ENCODE measurements at regions not wholly inside any gene's neighbourhood (a gene's known extent, or its start where the extent isn't known, plus 50 kb on each side); places are given as distances from the start of the nearest gene placed in this dataset.

GRCh38 chr2:35391736-35392442 lies 963.7 kb upstream of the CRIM1 start:
- DNase-seq (ENCODE audit: extremely low read depth, low read depth) = no peak

- DNase-seq (ENCODE audit: extremely low read depth, low read depth) = no peak
Observed at GRCh38 chr2:35378791-35379190, 976.8 kb upstream of the CRIM1 start.

GRCh38 chr2:35374845-35375244 lies 980.7 kb upstream of the CRIM1 start:
- DNase-seq (ENCODE audit: extremely low read depth, low read depth) = no peak

- DNase-seq (ENCODE audit: extremely low read depth, low read depth) = peak; percentile 17
Observed at GRCh38 chr2:35365859-35366258, 989.7 kb upstream of the CRIM1 start.

- DNase-seq (ENCODE audit: extremely low read depth, low read depth) = no peak
Observed at GRCh38 chr2:35356332-35356731, 999.2 kb upstream of the CRIM1 start.

- DNase-seq (ENCODE audit: extremely low read depth, low read depth) = no peak
Observed at GRCh38 chr2:35355056-35355455, 1000.5 kb upstream of the CRIM1 start.

- DNase-seq (ENCODE audit: extremely low read depth, low read depth) = no peak
Observed at GRCh38 chr2:35347561-35347960, 1008.0 kb upstream of the CRIM1 start.

- peak; percentile 7 for DNase-seq (ENCODE audit: extremely low read depth, low read depth)
Observed at GRCh38 chr2:35343135-35343534, 1012.4 kb upstream of the CRIM1 start.

- no peak for DNase-seq (ENCODE audit: extremely low read depth, low read depth)
Observed at GRCh38 chr2:35339211-35339610, 1016.4 kb upstream of the CRIM1 start.

GRCh38 chr2:35337922-35338321 lies 1017.7 kb upstream of the CRIM1 start:
- DNase-seq (ENCODE audit: extremely low read depth, low read depth) = no peak

GRCh38 chr2:35314049-35314448 lies 1041.5 kb upstream of the CRIM1 start:
- DNase-seq (ENCODE audit: extremely low read depth, low read depth) = no peak

- no peak for DNase-seq (ENCODE audit: extremely low read depth, low read depth)
Observed at GRCh38 chr2:35301369-35301768, 1054.2 kb upstream of the CRIM1 start.

- peak; percentile 23 for DNase-seq (ENCODE audit: extremely low read depth, low read depth)
Observed at GRCh38 chr2:35298493-35298892, 1057.1 kb upstream of the CRIM1 start.

- no peak for DNase-seq (ENCODE audit: extremely low read depth, low read depth)
Observed at GRCh38 chr2:35297403-35297802, 1058.2 kb upstream of the CRIM1 start.

GRCh38 chr2:35294636-35295263 lies 1060.8 kb upstream of the CRIM1 start:
- DNase-seq (ENCODE audit: extremely low read depth, low read depth) = no peak

- DNase-seq (ENCODE audit: extremely low read depth, low read depth) = no peak
Observed at GRCh38 chr2:35293261-35293660, 1062.3 kb upstream of the CRIM1 start.

- no peak for DNase-seq (ENCODE audit: extremely low read depth, low read depth)
Observed at GRCh38 chr2:35292199-35292598, 1063.4 kb upstream of the CRIM1 start.

GRCh38 chr2:35281702-35282101 lies 1073.9 kb upstream of the CRIM1 start:
- DNase-seq (ENCODE audit: extremely low read depth, low read depth) = no peak

GRCh38 chr2:35255826-35256225 lies 1099.8 kb upstream of the CRIM1 start:
- no peak for DNase-seq (ENCODE audit: extremely low read depth, low read depth)

GRCh38 chr2:35251156-35251555 lies 1104.4 kb upstream of the CRIM1 start:
- DNase-seq (ENCODE audit: extremely low read depth, low read depth) = no peak

GRCh38 chr2:35246702-35247101 lies 1108.9 kb upstream of the CRIM1 start:
- no peak for DNase-seq (ENCODE audit: extremely low read depth, low read depth)

GRCh38 chr2:35228584-35228983 lies 1127.0 kb upstream of the CRIM1 start:
- no peak for DNase-seq (ENCODE audit: extremely low read depth, low read depth)

GRCh38 chr2:35220461-35220860 lies 1135.1 kb upstream of the CRIM1 start:
- DNase-seq (ENCODE audit: extremely low read depth, low read depth) = no peak
